Dedifferentiated amniotic fluid mesenchymal stem cell (primary cell): ENCODE measurements at regions not wholly inside any gene's neighbourhood (a gene's known extent, or its start where the extent isn't known, plus 50 kb on each side); places are given as distances from the start of the nearest gene placed in this dataset.
A peak's percentile ranks its signal among the peaks of the same experiment; 100 is the strongest.
"Not testable (repeated sequence)": the region's sequence is repeated elsewhere in the genome, so short reads cannot be mapped to it uniquely, and the experiment has no call there.

Source experiments
- DNase-seq: peaks from one replicate; pipeline ENCODE4 v3.0.0-alpha.2; 2016; ENCODE audit errors: extremely low spot score

DNA sequence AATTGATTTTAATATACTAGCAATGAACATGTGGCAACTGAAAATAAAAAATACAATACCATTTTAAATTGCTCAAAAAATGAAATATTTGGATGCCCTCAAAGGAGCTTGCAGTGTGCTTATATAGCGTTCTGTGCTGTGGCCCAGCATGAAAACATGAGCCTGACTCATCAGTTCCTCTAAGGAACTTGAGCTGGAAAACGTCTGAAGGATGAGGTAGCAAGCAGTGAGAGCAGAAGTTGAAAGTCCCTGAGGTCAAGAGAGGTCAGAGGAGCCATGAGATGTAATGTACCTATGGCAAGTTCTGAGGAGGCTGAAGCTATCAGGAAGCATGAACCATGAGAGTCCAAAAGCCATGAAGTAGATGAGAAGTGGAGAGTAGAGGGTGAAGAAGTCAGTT lies 59.7 kb downstream of the HMGB3 start:
- no peak for DNase-seq

DNA sequence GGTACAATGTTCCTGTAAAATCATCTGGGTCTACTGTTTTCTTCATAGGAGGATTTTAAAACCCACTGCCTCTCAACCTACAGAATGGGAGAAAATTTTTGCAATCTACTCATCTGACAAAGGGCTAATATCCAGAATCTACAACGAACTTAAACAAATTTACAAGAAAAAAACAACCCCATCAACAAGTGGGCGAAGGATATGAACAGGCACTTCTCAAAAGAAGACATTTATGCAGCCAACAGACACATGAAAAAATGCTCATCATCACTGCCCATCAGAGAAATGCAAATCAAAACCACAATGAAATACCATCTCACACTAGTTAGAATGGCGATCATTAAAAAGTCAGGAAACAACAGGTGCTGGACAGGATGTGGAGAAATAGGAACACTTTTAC lies 83.2 kb downstream of the HMGB3 start:
- DNase-seq, result not testable (repeated sequence)

DNA sequence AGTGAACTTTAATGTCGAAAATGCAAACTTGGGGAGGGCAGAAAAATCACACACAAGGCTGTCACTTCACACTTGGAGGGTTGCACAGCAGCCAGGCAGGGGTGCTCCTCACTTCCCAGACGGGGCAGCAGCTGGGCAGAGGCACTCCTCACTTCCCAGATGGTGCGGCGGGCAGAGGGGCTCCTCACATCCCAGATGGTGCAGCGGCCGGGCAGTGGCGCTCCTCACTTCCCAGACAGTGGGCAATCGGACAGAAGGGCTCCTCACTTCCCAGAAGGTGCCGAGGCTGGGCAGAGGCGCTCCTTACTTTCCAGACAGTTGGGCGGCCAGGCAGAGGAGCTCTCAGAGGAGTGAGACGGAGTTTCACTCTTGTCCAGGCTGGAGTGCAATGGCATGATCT lies 90.6 kb downstream of the HMGB3 start:
- DNase-seq, result no peak

DNA sequence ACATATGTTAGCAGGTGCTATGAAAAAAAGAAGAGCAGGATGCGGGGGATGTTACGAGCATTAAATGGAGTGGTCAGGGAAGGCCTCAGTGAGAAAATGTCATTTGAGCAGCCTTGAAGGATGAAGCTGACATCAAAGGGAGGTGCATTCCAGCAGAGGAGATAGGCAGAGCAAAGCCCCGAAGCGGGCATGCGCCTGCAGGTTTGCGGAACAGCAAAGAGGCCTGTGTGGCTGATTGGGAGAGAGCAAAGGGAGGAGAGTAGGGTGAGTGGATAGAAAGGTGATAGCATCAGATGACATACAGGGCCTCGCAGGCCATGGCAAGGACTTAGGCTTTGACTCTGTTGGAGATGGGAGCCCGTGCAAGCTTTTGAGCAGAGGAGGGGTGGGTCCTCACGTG lies 95.4 kb upstream of the GPR50 start:
- DNase-seq, result no peak

DNA sequence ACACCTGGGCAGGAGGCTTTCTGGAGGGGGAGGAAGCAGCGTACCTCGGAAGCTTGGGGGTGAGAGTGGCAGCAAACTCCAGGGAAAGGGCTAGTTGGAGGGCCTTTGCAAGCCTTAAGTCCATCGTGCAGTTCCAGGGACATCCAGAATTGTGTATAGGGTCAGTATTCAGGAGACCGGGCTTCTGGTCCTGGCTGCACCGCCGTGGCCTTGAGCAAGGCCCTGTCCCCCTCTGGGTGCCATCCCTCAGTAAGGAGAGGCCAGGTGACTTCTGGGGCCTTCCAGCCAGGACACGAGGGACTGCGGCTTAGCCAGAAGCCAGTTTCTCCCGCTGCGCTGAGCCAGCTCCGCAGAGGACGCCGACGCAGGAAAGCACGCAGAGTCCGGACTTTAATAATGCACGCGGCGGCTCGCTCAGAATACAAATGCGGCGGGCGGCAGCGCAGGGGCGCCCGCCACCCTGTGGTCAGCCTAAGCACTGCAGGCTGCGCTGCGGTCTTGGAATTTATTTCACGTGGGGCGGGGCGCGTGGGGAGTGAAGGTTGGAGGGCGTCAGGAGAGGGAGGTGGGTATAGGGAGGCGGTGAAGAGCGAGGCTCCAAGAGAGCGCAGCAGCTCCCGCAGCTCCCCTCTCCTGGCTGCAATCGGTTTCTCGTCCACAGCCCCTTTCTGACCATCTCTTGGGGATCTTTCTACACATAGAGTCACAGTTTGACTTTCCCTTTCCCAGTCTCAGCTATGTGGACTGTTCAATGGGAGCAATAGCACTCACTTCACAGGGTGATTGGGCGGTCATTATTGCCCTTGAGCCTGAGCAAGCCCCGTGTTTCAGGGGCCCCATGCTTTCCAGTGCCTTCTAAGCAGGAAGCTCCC lies 94.1 kb upstream of the GPR50 start:
- DNase-seq, result peak; percentile 22

DNA sequence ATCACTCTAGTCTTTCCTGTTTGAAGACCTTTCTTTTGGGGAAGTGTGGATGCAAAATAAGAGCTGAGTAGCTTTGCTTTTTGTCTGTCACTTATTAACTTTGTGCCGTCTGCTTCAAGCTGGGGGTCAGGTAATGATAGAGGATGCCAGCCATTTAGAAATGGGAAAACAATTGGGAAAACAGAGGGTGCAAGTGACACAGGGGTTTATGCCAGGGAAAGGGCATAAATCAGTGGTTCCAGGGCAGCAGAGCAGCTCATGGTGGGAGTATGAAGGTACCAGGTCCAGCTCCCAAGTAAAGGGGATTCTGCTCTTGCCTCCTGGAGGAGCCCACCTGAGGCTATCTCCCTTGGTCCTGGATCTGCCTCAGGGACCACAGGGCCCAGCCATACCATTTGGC lies 91.9 kb upstream of the GPR50 start:
- no peak for DNase-seq

DNA sequence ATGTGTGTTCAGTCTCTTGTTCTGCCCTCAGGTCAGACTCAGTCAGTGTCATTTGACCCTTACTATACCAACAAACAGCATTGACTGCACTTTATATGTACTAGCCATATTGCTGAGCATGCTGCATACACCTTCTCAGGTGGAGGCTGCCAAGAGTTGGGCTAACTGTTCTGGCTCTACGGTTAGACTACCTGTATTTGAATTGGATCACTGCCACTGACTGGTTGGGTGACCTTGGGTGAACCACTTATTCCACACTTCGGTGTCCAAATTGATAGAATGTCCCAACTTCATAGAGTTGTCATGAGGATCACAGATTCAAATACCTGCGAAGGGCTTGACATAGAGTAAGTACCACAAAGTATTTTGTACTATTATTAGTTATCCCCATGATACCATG lies 91.2 kb upstream of the GPR50 start:
- DNase-seq, result no peak

DNA sequence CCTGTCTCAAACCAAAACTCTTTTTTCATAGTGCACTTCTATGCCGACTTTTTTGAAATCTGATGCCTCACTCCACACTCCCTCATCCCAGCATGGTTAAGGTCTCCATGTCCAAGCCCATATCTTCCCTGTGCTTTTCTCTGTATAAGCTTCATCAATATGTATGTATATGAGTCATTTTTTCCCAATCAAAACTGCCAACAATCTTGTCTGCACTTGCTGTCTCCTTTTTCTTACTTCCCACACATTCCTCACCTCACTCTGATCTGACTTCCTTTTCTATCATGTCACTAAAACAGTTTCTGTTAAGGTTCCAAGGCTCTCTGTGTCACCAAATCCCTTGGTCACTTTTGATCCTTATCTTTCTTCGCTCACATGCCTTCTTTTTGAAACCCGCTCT lies 88.2 kb upstream of the GPR50 start:
- DNase-seq, result no peak

DNA sequence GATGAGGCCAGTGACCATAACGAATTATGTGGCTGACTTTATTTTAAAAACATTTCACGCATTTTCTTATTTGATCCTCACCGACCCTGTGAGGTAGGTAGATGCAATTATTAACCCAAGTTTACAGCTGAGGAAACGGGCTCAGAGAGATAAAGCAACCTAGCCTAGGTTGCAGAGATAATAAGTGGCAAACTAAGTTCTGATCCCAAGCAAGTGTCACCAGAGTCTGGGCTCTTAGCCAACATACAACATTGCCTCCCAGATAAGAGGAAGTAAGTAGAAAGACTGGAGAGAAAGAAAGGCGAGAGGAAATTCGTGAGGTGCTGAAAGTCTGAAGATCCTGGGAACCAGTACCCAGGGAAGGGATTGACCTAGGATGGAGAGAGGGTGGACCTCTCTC lies 77.4 kb upstream of the GPR50 start:
- DNase-seq, result no peak

DNA sequence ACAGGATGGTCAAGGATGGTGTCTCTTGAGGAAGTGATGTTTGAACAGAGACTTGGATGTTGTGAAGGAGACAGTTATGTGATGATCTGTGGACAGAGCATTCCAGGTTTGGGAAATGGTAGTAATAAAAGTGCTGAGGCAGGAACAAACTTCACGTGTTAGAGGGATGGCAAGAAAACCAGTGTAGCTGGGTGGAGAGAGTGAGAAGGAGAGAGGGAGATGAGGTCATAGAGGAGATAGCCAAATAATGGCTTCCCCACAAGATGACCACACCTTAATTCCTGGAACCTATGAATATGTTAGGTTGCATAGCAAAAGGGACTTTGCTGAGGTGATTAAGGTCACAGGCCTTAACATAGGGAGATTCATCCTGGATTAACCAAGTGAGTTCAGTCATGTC lies 75.6 kb upstream of the GPR50 start:
- no peak for DNase-seq

DNA sequence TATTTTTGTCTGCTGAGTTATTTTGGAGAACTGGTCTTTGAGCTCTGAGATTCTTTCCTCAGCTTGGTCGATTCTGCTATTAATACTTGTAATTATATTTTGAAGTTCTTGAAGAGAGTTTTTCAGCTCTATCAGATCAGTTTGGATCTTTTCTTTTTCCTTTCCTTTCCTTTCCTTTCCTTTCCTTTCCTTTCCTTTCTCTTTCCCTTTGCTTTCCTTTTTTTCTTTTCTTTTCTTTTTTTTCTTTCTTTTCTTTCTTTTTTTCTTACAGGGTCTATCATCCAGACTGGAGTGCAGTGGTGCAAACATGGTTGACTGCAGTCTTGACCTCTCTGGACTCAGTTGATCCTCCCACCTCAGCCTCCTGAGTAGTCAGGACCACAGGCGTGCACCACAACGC lies 63.2 kb upstream of the GPR50 start:
- DNase-seq, result not testable (repeated sequence)
